Heart right ventricle (tissue), 16 donors: ENCODE measurements at regions not wholly inside any gene's neighbourhood (a gene's known extent, or its start where the extent isn't known, plus 50 kb on each side); places are given as distances from the start of the nearest gene placed in this dataset.

Experiments
- ATAC-seq, 8 donors: fragments of 200-7000 bp; cut with Tn5 transposase; one replicate each; pipeline ENCODE4 v1.9.1; 2020; ENCODE audit warnings: mild to moderate bottlenecking in 8 of 8, moderate library complexity in 8 of 8, moderate number of reproducible peaks in 1 of 8
- DNase-seq, 2 donors: peaks; one replicate each; pipeline ENCODE4 v3.0.0-alpha.2; 2020
- H3K27ac ChIP-seq, 10 donors: fragments of 200-600 bp; sonication (generic) in 2 of 10; one replicate each; pipeline versions ENCODE4 v1.5.0 to v1.8.0; 2020 to 2022; ENCODE audit warnings: mild to moderate bottlenecking in 3 of 10
- H3K27me3 ChIP-seq, 7 donors: fragments of 200-600 bp; one replicate each; pipeline ENCODE4 v1.8.0; 2021 to 2022; ENCODE audit warnings: mild to moderate bottlenecking in 2 of 7
- H3K36me3 ChIP-seq, 9 donors: fragments of 200-600 bp; sonication (generic) in 1 of 9; one replicate each; pipeline versions ENCODE4 v1.5.0 to v1.8.0; 2020 to 2022; ENCODE audit warnings: mild to moderate bottlenecking in 2 of 9
- H3K4me1 ChIP-seq, 9 donors: fragments of 200-600 bp; sonication (generic) in 1 of 9; one replicate each; pipeline versions ENCODE4 v1.5.0 to v1.8.0; 2020 to 2022; ENCODE audit warnings: mild to moderate bottlenecking in 4 of 9
- H3K4me3 ChIP-seq, 10 donors: fragments of 200-600 bp; sonication (generic) in 2 of 10; one replicate each; pipeline versions ENCODE4 v1.5.0 to v1.8.0; 2020 to 2022; ENCODE audit warnings: mild to moderate bottlenecking in 7 of 10, moderate library complexity in 2 of 10
- H3K9me3 ChIP-seq, 11 donors: fragments of 200-600 bp in 10 of 11; sonication (generic) in 2 of 11; one replicate each; pipeline versions ENCODE4 v1.5.0 to v1.8.0; 2013 to 2022; ENCODE audit warnings: mild to moderate bottlenecking in 2 of 11, control low read depth in 1 of 11, moderate library complexity in 1 of 11
- CTCF ChIP-seq, 9 donors: fragments of 200-600 bp; sonication (generic) in 2 of 9; IDR thresholded peaks; one replicate each; pipeline versions ENCODE4 v1.5.0 to v1.8.0; 2021 to 2022; ENCODE audit warnings: antibody characterized with exemption in 9 of 9, mild to moderate bottlenecking in 5 of 9, moderate library complexity in 1 of 9
- WGBS, 2 donors: extraction: QIAGEN DNeasy Blood & Tissue Kit; methylation state at CpG; one replicate each; pipeline ENCODE4 v1.1.7; 2013; ENCODE audit warnings: inconsistent platforms in 1 of 2; 5-methylcytosine and 5-hydroxymethylcytosine counted together
- intact Hi-C, 10 donors: fragments of 100-400 bp; cut with DNase I; formaldehyde crosslinking; loops; one replicate each; pipeline versions ENCODE4 v1.11.1 to v1.14.2; 2022
- donor health status: Arrhythmogenic right ventricular cardiomyopathy.
- donor health status: ischemic (EF 13 %, LVEDD 7.1; RV severe dilation, severe dysfunction).
- donor health status: healthy with polysubstance abuse.
- donor health status: DM: no; HTN: yes; CAD: no.
- donor health status: DM: no; HTN: no; CAD: no.
- donor health status: ischemic (EF 25% LVEDD 6.9; RV normal size, moderate dysfunction).
- donor health status: ischemic (EF 25% LVEDD 5.7; RV mildly dilated, moderate dysfunction).
- donor health status: healthy.
- donor health status: DM: yes; HTN: yes; CAD: no.
- donor health status: Ischemic cardiomyopathy.
- donor health status: ischemic (EF 35%, LVEDD 5.7; RV mildly dilated, moderate dysfunction).
- donor health status: nonischemic (EF 11% LVEDD 7.7; RV severe dilation, severe dysfunction).
- donor health status: DM: yes; HTN: yes; CAD: no.
- donor health status: PGD.
- donor health status: ischemic (EF 29% LVEDD 5.4; RV normal size, mild dysfunction).
- donor health status: nonischemic (EF 23%, LVEDD 6.1; RV moderate dilation, normal function).

DNA sequence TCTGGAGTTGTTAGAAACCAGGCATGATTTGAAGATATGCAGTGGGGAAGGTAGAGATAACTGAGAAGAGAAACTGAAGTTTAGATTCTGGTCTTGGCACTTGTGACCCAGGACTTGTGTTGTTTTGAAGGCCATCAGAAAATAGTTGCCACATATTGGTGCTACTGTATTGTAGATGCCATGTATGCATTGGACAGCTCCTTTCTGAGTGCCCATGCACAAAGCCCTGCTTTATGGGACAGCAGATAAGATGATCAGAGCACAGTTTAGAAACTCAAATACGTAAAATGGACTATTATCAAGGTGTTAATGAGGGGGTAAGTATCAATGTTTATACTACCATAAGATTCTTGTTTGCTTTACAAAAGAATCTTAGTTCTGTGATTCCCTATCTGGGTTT lies 84.9 kb downstream of the KIF4B start:
- Histone ChIP-seq H3K36me3 (no peaks in the 10 kb centered on the region), H3K4me1 (peaks cover 0 to 15% (median 3%) of the 10 kb centered on the region in 9 donors), H3K27ac (no peak overlapping the region), H3K27me3 (no peaks in the 10 kb centered on the region), H3K4me3 (no peak overlapping the region), H3K9me3 (no peaks in the 10 kb centered on the region)
- 31 to 39% methylated on average over 1 of the region's 1 CpG for WGBS, 2 donors
- no peak for DNase-seq
- ATAC-seq = no peak
- intact Hi-C loops = no loop called here
- no peak for TF ChIP-seq CTCF (IDR thresholded peaks at IDR 0.05)

- Histone ChIP-seq H3K4me1 (no peaks in the 10 kb centered on the region), H3K36me3 (no peaks in the 10 kb centered on the region), H3K27me3 (no peaks in the 10 kb centered on the region), H3K4me3 (no peak overlapping the region), H3K9me3 (no peaks in the 10 kb centered on the region), H3K27ac (no peak overlapping the region)
- 61 to 66% methylated on average over 2 of the region's 2 CpGs for WGBS, 2 donors
- TF ChIP-seq CTCF (IDR thresholded peaks at IDR 0.05) = no peak
- ATAC-seq (no peak), DNase-seq (no peak)
- intact Hi-C loops = no loop called here
These were observed 88.1 kb downstream of the KIF4B start for GRCh38 chr5:155101697-155102096.

- Histone ChIP-seq H3K27ac (no peak overlapping the region), H3K36me3 (no peaks in the 10 kb centered on the region), H3K4me1 (no peaks in the 10 kb centered on the region), H3K27me3 (no peaks in the 10 kb centered on the region), H3K4me3 (no peak overlapping the region), H3K9me3 (no peaks in the 10 kb centered on the region)
- intact Hi-C loops = no loop called here
- 57 to 63% methylated on average over 4 of the region's 4 CpGs for WGBS, 2 donors
- TF ChIP-seq CTCF (IDR thresholded peaks at IDR 0.05) = no peak
- DNase-seq (no peak), ATAC-seq (peak in 1 of 8 donors; percentile 32)
These were observed 89.6 kb downstream of the KIF4B start for GRCh38 chr5:155103146-155103545.

DNA sequence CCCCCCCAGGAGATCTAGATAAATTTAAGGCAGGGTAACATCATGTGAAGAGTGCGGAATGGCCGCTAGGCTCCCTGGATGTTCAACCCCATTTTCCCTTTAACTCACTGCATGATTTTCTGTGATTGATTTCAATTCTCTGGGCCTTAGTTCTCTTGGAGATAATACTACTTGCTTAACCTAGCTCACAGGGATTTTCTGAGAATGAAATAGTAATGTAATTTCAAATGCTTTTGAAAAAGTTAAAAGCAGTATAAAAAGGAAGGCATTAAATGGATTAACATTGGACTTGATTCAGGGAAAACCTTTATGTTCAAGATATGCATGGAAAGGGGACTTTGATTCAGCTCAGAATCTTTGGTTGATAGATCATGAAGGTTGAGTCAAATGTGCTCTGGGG lies 90.9 kb downstream of the KIF4B start:
- H3K27ac ChIP-seq = no peak overlapping the region
- WGBS, 2 donors = 93 to 98% methylated on average over 2 of the region's 2 CpGs
- ATAC-seq (no peak), DNase-seq (no peak)
- H3K9me3 ChIP-seq = no peaks in the 10 kb centered on the region
- H3K36me3 ChIP-seq = no peaks in the 10 kb centered on the region
- intact Hi-C loops = no loop called here
- TF ChIP-seq CTCF (IDR thresholded peaks at IDR 0.05) = no peak
- no peaks in the 10 kb centered on the region for H3K27me3 ChIP-seq
- H3K4me3 ChIP-seq = no peak overlapping the region
- no peaks in the 10 kb centered on the region for H3K4me1 ChIP-seq

GRCh38 chr5:155106221-155106620 lies 92.7 kb downstream of the KIF4B start:
- intact Hi-C loops = no loop called here
- Histone ChIP-seq H3K27me3 (no peaks in the 10 kb centered on the region), H3K4me1 (no peaks in the 10 kb centered on the region), H3K4me3 (no peak overlapping the region), H3K27ac (no peak overlapping the region), H3K36me3 (no peaks in the 10 kb centered on the region), H3K9me3 (no peaks in the 10 kb centered on the region)
- ATAC-seq = no peak
- no peak for DNase-seq
- no peak for TF ChIP-seq CTCF (IDR thresholded peaks at IDR 0.05)
- 68 to 83% methylated on average over 4 of the region's 4 CpGs for WGBS, 2 donors
